Stimulated activated CD4-positive, alpha-beta T cell treated with anti-CD3 and anti-CD28 coated beads, Interleukin-2, amount 100 ng/mL, for 48 hours (primary cell): ENCODE measurements at regions not wholly inside any gene's neighbourhood (a gene's known extent, or its start where the extent isn't known, plus 50 kb on each side); places are given as distances from the start of the nearest gene placed in this dataset.
"Not testable (repeated sequence)": the region's sequence is repeated elsewhere in the genome, so short reads cannot be mapped to it uniquely, and the experiment has no call there.

ENCODE experiments used
- DNase-seq, 2 donors: peaks; one replicate each; pipeline ENCODE4 v3.0.0-alpha.2; 2020

GRCh38 chr2:159880729-159881128, 82.7 kb upstream of the CD302 start:
- no peak for DNase-seq

GRCh38 chr2:159879051-159879604, 81.1 kb upstream of the CD302 start:
- peak in 1 of 2 donors; percentile 23 for DNase-seq

- DNase-seq: no peak
Observed at GRCh38 chr2:159875083-159875482, 77.1 kb upstream of the CD302 start.

- DNase-seq: no peak
Observed at GRCh38 chr2:159873258-159873657, 75.2 kb upstream of the CD302 start.

- no peak for DNase-seq
Observed at GRCh38 chr2:159872353-159872752, 74.3 kb upstream of the CD302 start.

GRCh38 chr2:159868598-159869159, 70.7 kb upstream of the CD302 start:
- DNase-seq: not testable (repeated sequence)

GRCh38 chr2:159867567-159868361, 69.8 kb upstream of the CD302 start:
- no peak for DNase-seq

GRCh38 chr2:159863526-159864160, 65.6 kb upstream of the CD302 start:
- DNase-seq: no peak

GRCh38 chr2:159860581-159861310, 62.7 kb upstream of the CD302 start:
- no peak for DNase-seq

- DNase-seq: no peak
Observed at GRCh38 chr2:159859583-159859982, 61.6 kb upstream of the CD302 start.

GRCh38 chr2:159856760-159857159, 58.8 kb upstream of the CD302 start:
- DNase-seq: no peak

- DNase-seq: no peak
Observed at GRCh38 chr2:159855557-159856061, 57.6 kb upstream of the CD302 start.

GRCh38 chr2:159855143-159855542, 57.1 kb upstream of the CD302 start:
- DNase-seq: no peak

GRCh38 chr2:159854481-159854880, 56.5 kb upstream of the CD302 start:
- no peak for DNase-seq

GRCh38 chr2:159853101-159853500, 55.1 kb upstream of the CD302 start:
- no peak for DNase-seq

- no peak for DNase-seq
Observed at GRCh38 chr2:159851941-159852340, 53.9 kb upstream of the CD302 start.

- no peak for DNase-seq
Observed at GRCh38 chr2:159850789-159851188, 52.8 kb upstream of the CD302 start.

GRCh38 chr2:159849160-159849813, 51.3 kb upstream of the CD302 start:
- no peak for DNase-seq
